ENCODE measurements at regions not wholly inside any gene's neighbourhood (a gene's known extent, or its start where the extent isn't known, plus 50 kb on each side); places are given as distances from the start of the nearest gene placed in this dataset.

GRCh38 chr16:7946142-7946541 lies 613.5 kb downstream of the RBFOX1 start:
- Histone ChIP-seq H3K56ac (replicated peaks; ENCODE audit: insufficient read length, low read depth, low read length) (no peak overlapping the region), H4K20me1 (replicated peaks in 1 of 2; ENCODE audit: control insufficient read depth in 1 of 2, insufficient read depth in 2 of 2, low read length in 2 of 2) (no peaks in the 10 kb centered on the region), H3K27ac (ENCODE audit: low read depth, low read length) (no peak overlapping the region), H3K18ac (ENCODE audit: extremely low read depth, low read length) (no peak overlapping the region), H3K9ac (replicated peaks in 1 of 4; ENCODE audit: extremely low read depth in 1 of 4, low read depth in 3 of 4, low read length in 3 of 4) (no peak overlapping the region), H2BK120ac (replicated peaks; ENCODE audit: low read depth, low read length) (no peak overlapping the region), H2AK5ac (ENCODE audit: low read depth, low read length) (no peak overlapping the region), H3K27me3 (replicated peaks in 1 of 4; ENCODE audit: control insufficient read depth in 3 of 4, extremely low read depth in 1 of 4, insufficient read depth in 3 of 4, low read length in 3 of 4) (no peaks in the 10 kb centered on the region), H2BK12ac (ENCODE audit: low read depth, low read length) (no peak overlapping the region), H4K5ac (ENCODE audit: insufficient read length, low read depth, low read length) (no peak overlapping the region), H4K8ac (ENCODE audit: extremely low read depth, insufficient read depth, low read length) (no peak overlapping the region), H3K23ac (ENCODE audit: insufficient read length) (no peak overlapping the region), H3K14ac (ENCODE audit: insufficient read length) (no peak overlapping the region), H3K23me2 (ENCODE audit: low read depth, low read length) (no peaks in the 10 kb centered on the region), H3K36me3 (ENCODE audit: control insufficient read depth in 2 of 4, insufficient read depth in 4 of 4, low read length in 3 of 4) (no peaks in the 10 kb centered on the region), H3K4me3 (ENCODE audit: extremely low read depth in 1 of 4, insufficient read depth in 2 of 4, low read depth in 3 of 4, low read length in 4 of 4) (no peak overlapping the region), H2BK15ac (ENCODE audit: low read length) (no peak overlapping the region), H2BK20ac (ENCODE audit: low read length) (no peak overlapping the region), H3K9me3 (ENCODE audit: insufficient read depth in 2 of 2, low read depth in 1 of 2, low read length in 1 of 2) (no peaks in the 10 kb centered on the region), H3K4me2 (ENCODE audit: insufficient read depth in 1 of 2, low read depth in 2 of 2, low read length in 2 of 2) (no peak overlapping the region), H3K4me1 (replicated peaks in 1 of 4; ENCODE audit: control insufficient read depth in 3 of 4, insufficient read depth in 4 of 4, low read length in 3 of 4) (no peaks in the 10 kb centered on the region), H4K91ac (replicated peaks; ENCODE audit: insufficient read length, low read length) (no peak overlapping the region), H2BK5ac (ENCODE audit: low read depth, low read length) (no peak overlapping the region), H2AFZ (ENCODE audit: low read length) (peak overlapping the region; percentile 49; the same call in 1 of the 2 replicates), H3K4ac (replicated peaks; ENCODE audit: insufficient read length, low read depth, low read length) (no peak overlapping the region), H3K79me1 (ENCODE audit: low read depth, low read length) (no peaks in the 10 kb centered on the region), H3K79me2 (ENCODE audit: control insufficient read depth in 1 of 2, insufficient read depth in 2 of 2, low read length in 2 of 2) (no peaks in the 10 kb centered on the region)
- ChIA-PET POLR2A (ENCODE audit: partially characterized antibody) (no interaction called here), CTCF (ENCODE audit: partially characterized antibody) (no interaction called here)
- 86% methylated on average over 4 of the region's 4 CpGs; no CpG with 5 or more reads in 1 of the 2 experiments for WGBS, 2 experiments (ENCODE audit: extremely low coverage in 1 of 2, insufficient coverage in 1 of 2, insufficient read length in 1 of 2, insufficient replicate concordance in 2 of 2, low coverage in 1 of 2, low lambda C conversion rate in 2 of 2, missing lambda C conversion rate in 1 of 2)
- DNase-seq (ENCODE audit: low read depth in 1 of 2, low spot score in 2 of 2) (no peak), FAIRE-seq (no peak)
- TF ChIP-seq ASH2L (IDR thresholded peaks at IDR 0.05; ENCODE audit: low read length) (no peak), SIX5 (IDR thresholded peaks at IDR 0.05; ENCODE audit: low read depth, low read length) (no peak), KDM1A (IDR thresholded peaks at IDR 0.05; ENCODE audit: borderline replicate concordance, low read length) (no peak), ATF2 (IDR thresholded peaks at IDR 0.05; ENCODE audit: low read length) (no peak), POU5F1 (IDR thresholded peaks at IDR 0.05; ENCODE audit: low read depth, low read length) (no peak), CREB1 (IDR thresholded peaks at IDR 0.05) (no peak), YY1 (IDR thresholded peaks at IDR 0.05; ENCODE audit: low read depth, low read length) (no peak), SUZ12 (IDR thresholded peaks at IDR 0.05; ENCODE audit: low read length) (no peak), POLR2AphosphoS5 (IDR thresholded peaks at IDR 0.05; ENCODE audit: low read depth, low read length) (no peak), CHD1 (IDR thresholded peaks at IDR 0.05; ENCODE audit: low read depth, low read length) (no peak), SP2 (IDR thresholded peaks at IDR 0.05; ENCODE audit: low read length) (no peak), SRF (IDR thresholded peaks at IDR 0.05; ENCODE audit: low read depth, low read length) (no peak)
